Caco-2 (cell line): ENCODE measurements at regions not wholly inside any gene's neighbourhood (a gene's known extent, or its start where the extent isn't known, plus 50 kb on each side); places are given as distances from the start of the nearest gene placed in this dataset.

Source experiments
- BruUV-seq: library from RNA; stranded (reverse); fragments of 400-500 nt; replicated peaks from 2 replicates; lab custom pipeline; 2021; lab: Mats Ljungman, UMichigan
- CTCF ChIA-PET: fragments of 300-600 bp; sonication (Branson Sonifier 250); formaldehyde crosslinking; loops from one replicate; lab custom pipeline; 2022; ENCODE audit warnings: antibody characterized with exemption; lab: Charles Lee
- POLR2A ChIA-PET: fragments of 300-600 bp; sonication (Branson Sonifier 250); formaldehyde crosslinking; loops from one replicate; lab custom pipeline; 2022; ENCODE audit warnings: antibody characterized with exemption; lab: Charles Lee
- DNase-seq, 2 experiments: peaks; one replicate each; pipeline versions ENCODE4 v3.0.0 to v3.0.0-alpha.2; 2020 to 2022
- H3K27me3 ChIP-seq: replicated peaks from 2 replicates; pipeline ENCODE4 v1.6.0; 2011; ENCODE audit warnings: low read length; ENCODE audit not compliant: control insufficient read depth, insufficient read depth
- H3K36me3 ChIP-seq: 2 replicates; pipeline ENCODE4 v1.5.1; 2011; ENCODE audit warnings: low read length; ENCODE audit not compliant: control insufficient read depth, insufficient read depth
- H3K4me1 ChIP-seq: fragments of 250-450 bp; sonication (Bioruptor Pico); 2 replicates; pipeline ENCODE4 v1.5.1; 2020; ENCODE audit warnings: mild to moderate bottlenecking
- H3K4me3 ChIP-seq: 2 replicates; pipeline ENCODE4 v1.5.1; 2011; ENCODE audit warnings: low read depth, mild to moderate bottlenecking, control low read depth, low read length
- H3K9me3 ChIP-seq: fragments of 250-450 bp; sonication (Bioruptor Pico); 2 replicates; pipeline ENCODE4 v1.5.1; 2020; ENCODE audit warnings: mild to moderate bottlenecking, moderate library complexity
- H3K27ac Mint-ChIP-seq: one replicate; pipeline ENCODE4 v1.8.0; 2022; ENCODE audit warnings: mixed read lengths; ENCODE audit not compliant: unreplicated experiment
- H3K27me3 Mint-ChIP-seq: one replicate; pipeline ENCODE4 v1.8.0; 2022; ENCODE audit warnings: mixed read lengths; ENCODE audit not compliant: insufficient read depth, unreplicated experiment
- H3K36me3 Mint-ChIP-seq: one replicate; pipeline ENCODE4 v1.8.0; 2022; ENCODE audit warnings: mild to moderate bottlenecking, mixed read lengths; ENCODE audit not compliant: insufficient read depth, unreplicated experiment
- H3K4me1 Mint-ChIP-seq: one replicate; pipeline ENCODE4 v1.8.0; 2022; ENCODE audit warnings: low read depth, mixed read lengths; ENCODE audit not compliant: unreplicated experiment
- H3K4me3 Mint-ChIP-seq: one replicate; pipeline ENCODE4 v1.8.0; 2022; ENCODE audit warnings: mild to moderate bottlenecking, moderate library complexity, mixed read lengths; ENCODE audit not compliant: unreplicated experiment
- H3K9me3 Mint-ChIP-seq: one replicate; pipeline ENCODE4 v1.8.0; 2022; ENCODE audit warnings: mixed read lengths; ENCODE audit not compliant: unreplicated experiment
- intact Hi-C: fragments of 100-400 bp; cut with micrococcal nuclease; formaldehyde crosslinking; loops from one replicate; pipeline ENCODE4 v1.10.0; 2022; ENCODE audit not compliant: unreplicated experiment
- TF ChIP-seq, protein P1 (sequence below), 2 experiments: fragments of 200-600 bp in 1 of 2; IDR thresholded peaks; 1 replicate in 1 of 2; 2 replicates in 1 of 2; pipeline versions ENCODE4 v1.5.1 to v1.8.0; 2011 to 2022; ENCODE audit warnings: antibody characterized with exemption in 1 of 2, control low read depth in 1 of 2, inconsistent platforms in 1 of 2, low read depth in 1 of 2, low read length in 1 of 2, mild to moderate bottlenecking in 1 of 2, moderate library complexity in 1 of 2; ENCODE audit not compliant: insufficient read depth in 1 of 2, severe bottlenecking in 1 of 2, unreplicated experiment in 1 of 2

- BruUV-seq, result no TSS peak
- no peak for DNase-seq
- TF ChIP-seq, protein P1, sequence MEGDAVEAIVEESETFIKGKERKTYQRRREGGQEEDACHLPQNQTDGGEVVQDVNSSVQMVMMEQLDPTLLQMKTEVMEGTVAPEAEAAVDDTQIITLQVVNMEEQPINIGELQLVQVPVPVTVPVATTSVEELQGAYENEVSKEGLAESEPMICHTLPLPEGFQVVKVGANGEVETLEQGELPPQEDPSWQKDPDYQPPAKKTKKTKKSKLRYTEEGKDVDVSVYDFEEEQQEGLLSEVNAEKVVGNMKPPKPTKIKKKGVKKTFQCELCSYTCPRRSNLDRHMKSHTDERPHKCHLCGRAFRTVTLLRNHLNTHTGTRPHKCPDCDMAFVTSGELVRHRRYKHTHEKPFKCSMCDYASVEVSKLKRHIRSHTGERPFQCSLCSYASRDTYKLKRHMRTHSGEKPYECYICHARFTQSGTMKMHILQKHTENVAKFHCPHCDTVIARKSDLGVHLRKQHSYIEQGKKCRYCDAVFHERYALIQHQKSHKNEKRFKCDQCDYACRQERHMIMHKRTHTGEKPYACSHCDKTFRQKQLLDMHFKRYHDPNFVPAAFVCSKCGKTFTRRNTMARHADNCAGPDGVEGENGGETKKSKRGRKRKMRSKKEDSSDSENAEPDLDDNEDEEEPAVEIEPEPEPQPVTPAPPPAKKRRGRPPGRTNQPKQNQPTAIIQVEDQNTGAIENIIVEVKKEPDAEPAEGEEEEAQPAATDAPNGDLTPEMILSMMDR (IDR thresholded peaks at IDR 0.05; ENCODE audit: insufficient read depth in 1 of 2, low read depth in 1 of 2, low read length in 1 of 2, severe bottlenecking in 1 of 2, unreplicated experiment in 1 of 2), result no peak
- H3K27ac Mint-ChIP-seq, result no peak overlapping the region
- ChIA-PET CTCF (no interaction called here), POLR2A (no interaction called here)
- Histone ChIP-seq H3K4me1 (no peaks in the 10 kb centered on the region), H3K9me3 (no peaks in the 10 kb centered on the region), H3K27me3 (no peaks in the 10 kb centered on the region), H3K4me3 (no peak overlapping the region), H3K36me3 (no peaks in the 10 kb centered on the region)
- no peaks in the 10 kb centered on the region for H3K4me1 Mint-ChIP-seq
- H3K36me3 Mint-ChIP-seq, result no peaks in the 10 kb centered on the region
- no peak overlapping the region for H3K4me3 Mint-ChIP-seq
- intact Hi-C loops, result no loop called here
- peaks cover 32% of the 10 kb centered on the region for H3K27me3 Mint-ChIP-seq
- no peaks in the 10 kb centered on the region for H3K9me3 Mint-ChIP-seq
Measured at GRCh38 chr11:112630496-112630895, 330.7 kb upstream of the NCAM1 start.

DNA sequence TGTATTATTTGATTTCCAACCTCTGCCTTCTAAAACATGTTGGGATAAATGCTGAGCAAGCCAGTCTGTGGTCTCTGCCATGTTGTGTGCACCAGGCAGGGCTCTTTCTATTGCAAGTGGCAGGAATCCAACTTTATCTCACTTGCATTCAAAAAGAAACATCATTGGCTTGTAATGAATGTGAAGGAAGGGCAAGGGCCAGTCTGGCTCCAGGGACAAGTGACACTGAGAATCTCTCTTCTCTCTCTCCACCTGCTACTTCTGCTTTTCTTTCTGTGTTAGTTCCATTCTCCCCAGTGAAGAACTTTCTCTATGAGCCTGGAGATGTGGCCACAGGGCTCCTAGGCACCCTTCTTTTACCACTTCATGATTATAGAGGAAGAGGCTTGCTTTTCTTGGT lies 329.9 kb upstream of the NCAM1 start:
- intact Hi-C loops, result no loop called here
- Histone ChIP-seq H3K9me3 (no peaks in the 10 kb centered on the region), H3K4me1 (no peaks in the 10 kb centered on the region), H3K27me3 (no peaks in the 10 kb centered on the region), H3K4me3 (no peak overlapping the region), H3K36me3 (no peaks in the 10 kb centered on the region)
- BruUV-seq, result no TSS peak
- H3K27me3 Mint-ChIP-seq, result peaks cover 27% of the 10 kb centered on the region
- ChIA-PET POLR2A (no interaction called here), CTCF (no interaction called here)
- H3K36me3 Mint-ChIP-seq, result no peaks in the 10 kb centered on the region
- H3K4me1 Mint-ChIP-seq, result no peaks in the 10 kb centered on the region
- DNase-seq, result no peak
- TF ChIP-seq, protein P1 (IDR thresholded peaks at IDR 0.05; ENCODE audit: insufficient read depth in 1 of 2, low read depth in 1 of 2, low read length in 1 of 2, severe bottlenecking in 1 of 2, unreplicated experiment in 1 of 2), result no peak
- no peaks in the 10 kb centered on the region for H3K9me3 Mint-ChIP-seq
- no peak overlapping the region for H3K27ac Mint-ChIP-seq
- no peak overlapping the region for H3K4me3 Mint-ChIP-seq

DNA sequence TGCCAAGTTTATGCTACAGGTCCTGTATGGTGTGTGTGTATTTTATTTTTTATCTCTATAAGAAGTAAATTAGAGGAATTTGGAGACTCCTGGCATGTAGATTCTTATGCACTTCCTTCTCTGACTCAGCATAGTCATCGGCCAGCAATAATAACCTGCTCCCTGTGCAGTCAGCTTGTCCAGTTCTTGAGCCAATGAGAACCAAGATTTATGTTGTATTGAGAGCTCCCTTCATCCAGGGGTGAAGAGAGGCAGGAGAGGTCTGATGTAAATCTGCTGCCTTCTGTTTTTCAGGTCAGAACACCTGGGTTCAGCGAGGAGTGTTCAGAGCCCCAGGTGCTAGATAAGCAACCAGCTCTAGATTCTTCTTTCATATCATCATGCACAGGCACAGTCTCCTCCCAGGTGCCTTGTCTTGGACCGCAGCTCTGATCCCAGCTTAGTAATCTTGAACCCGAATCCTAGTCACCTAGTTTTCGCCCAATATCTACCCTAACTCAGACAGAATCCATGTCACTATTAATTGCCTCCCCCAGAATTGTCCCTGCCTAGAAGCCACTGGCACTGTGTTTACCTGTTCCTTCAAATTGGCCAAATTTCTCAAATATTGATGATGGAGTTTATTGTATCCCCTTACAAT lies 328.2 kb upstream of the NCAM1 start:
- Mint-ChIP-seq H3K4me3 (no peak overlapping the region), H3K27me3 (peaks cover 24% of the 10 kb centered on the region), H3K27ac (no peak overlapping the region), H3K9me3 (no peaks in the 10 kb centered on the region), H3K36me3 (no peaks in the 10 kb centered on the region), H3K4me1 (no peaks in the 10 kb centered on the region)
- no TSS peak for BruUV-seq
- Histone ChIP-seq H3K4me3 (no peak overlapping the region), H3K36me3 (no peaks in the 10 kb centered on the region), H3K4me1 (no peaks in the 10 kb centered on the region), H3K27me3 (no peaks in the 10 kb centered on the region), H3K9me3 (no peaks in the 10 kb centered on the region)
- DNase-seq, result no peak
- POLR2A ChIA-PET, result no interaction called here
- CTCF ChIA-PET, result no interaction called here
- TF ChIP-seq, protein P1 (IDR thresholded peaks at IDR 0.05; ENCODE audit: insufficient read depth in 1 of 2, low read depth in 1 of 2, low read length in 1 of 2, severe bottlenecking in 1 of 2, unreplicated experiment in 1 of 2), result no peak
- intact Hi-C loops, result no loop called here
